Loucy (cell line): ENCODE measurements at regions not wholly inside any gene's neighbourhood (a gene's known extent, or its start where the extent isn't known, plus 50 kb on each side); places are given as distances from the start of the nearest gene placed in this dataset.

ENCODE experiments used
- H2AFZ ChIP-seq: fragments of 200-600 bp; sonication (generic); 2 replicates; pipeline ENCODE4 v1.6.0; 2016; ENCODE audit warnings: antibody characterized with exemption, mild to moderate bottlenecking, low read length, moderate library complexity
- H3F3A ChIP-seq: fragments of 200-600 bp; 2 replicates; pipeline ENCODE4 v1.6.0; 2016; ENCODE audit warnings: antibody characterized with exemption, low read depth, mild to moderate bottlenecking
- H3K27me3 ChIP-seq: fragments of 200-600 bp; sonication (generic); 2 replicates; pipeline ENCODE4 v1.6.1; 2014; ENCODE audit warnings: low read length, mild to moderate bottlenecking; ENCODE audit not compliant: insufficient read depth, poor library complexity, severe bottlenecking
- H3K36me3 ChIP-seq: fragments of 200-600 bp; sonication (generic); 2 replicates; pipeline ENCODE4 v1.6.1; 2016; ENCODE audit warnings: low read length; ENCODE audit not compliant: insufficient read depth
- H3K4me1 ChIP-seq: fragments of 200-600 bp; sonication (generic); 2 replicates; pipeline ENCODE4 v1.5.1; 2014; ENCODE audit warnings: low read length, mild to moderate bottlenecking; ENCODE audit not compliant: insufficient read depth, poor library complexity, severe bottlenecking
- H3K4me2 ChIP-seq: fragments of 200-600 bp; sonication (generic); 2 replicates; pipeline ENCODE4 v1.6.0; 2014; ENCODE audit warnings: antibody characterized with exemption, low read length, low read depth, mild to moderate bottlenecking; ENCODE audit not compliant: poor library complexity, severe bottlenecking
- H3K4me3 ChIP-seq: fragments of 200-600 bp; sonication (generic); 2 replicates; pipeline ENCODE4 v1.5.1; 2014; ENCODE audit warnings: low read length, mild to moderate bottlenecking, mixed read lengths; ENCODE audit not compliant: poor library complexity, severe bottlenecking
- H3K79me2 ChIP-seq: fragments of 200-600 bp; sonication (generic); 2 replicates; pipeline ENCODE4 v1.6.1; 2014; ENCODE audit warnings: low read length; ENCODE audit not compliant: insufficient read depth
- H3K9ac ChIP-seq: fragments of 200-600 bp; sonication (generic); 2 replicates; pipeline ENCODE4 v1.6.0; 2014; ENCODE audit warnings: mild to moderate bottlenecking, low read depth, low read length, moderate library complexity; ENCODE audit not compliant: poor library complexity, severe bottlenecking
- H3K9me2 ChIP-seq: fragments of 200-600 bp; sonication (generic); replicated peaks from 2 replicates; pipeline ENCODE4 v1.6.1; 2016; ENCODE audit warnings: low read depth, low read length, mixed read lengths
- H3K9me3 ChIP-seq: fragments of 200-600 bp; sonication (generic); 2 replicates; pipeline ENCODE4 v1.6.1; 2014; ENCODE audit warnings: mild to moderate bottlenecking, antibody characterized with exemption, low read length, low read depth; ENCODE audit not compliant: insufficient read depth
- H4K20me1 ChIP-seq: fragments of 200-600 bp; sonication (generic); 2 replicates; pipeline ENCODE4 v1.6.0; 2014; ENCODE audit warnings: antibody characterized with exemption, low read length, mild to moderate bottlenecking; ENCODE audit not compliant: insufficient read depth, poor library complexity, severe bottlenecking
- CTCF ChIP-seq: fragments of 200-600 bp; sonication (generic); conservative IDR thresholded peaks from 2 replicates; pipeline ENCODE4 v1.5.1; 2014; ENCODE audit warnings: mild to moderate bottlenecking, antibody characterized with exemption, low read length
- EZH2phosphoT487 ChIP-seq: fragments of 200-600 bp; IDR thresholded peaks from 2 replicates; pipeline ENCODE4 v1.6.1; 2018; ENCODE audit warnings: antibody characterized with exemption, mild to moderate bottlenecking, moderate library complexity, borderline replicate concordance

GRCh38 chr3:8283193-8283592 lies 218.4 kb upstream of the LMCD1 start:
- H3K79me2 ChIP-seq = no peaks in the 10 kb centered on the region
- H3K9me3 ChIP-seq = no peaks in the 10 kb centered on the region
- H3K4me2 ChIP-seq = no peak overlapping the region
- H4K20me1 ChIP-seq = no peaks in the 10 kb centered on the region
- no peak overlapping the region for H2AFZ ChIP-seq
- no peak overlapping the region for H3K4me3 ChIP-seq
- H3F3A ChIP-seq = no peaks in the 10 kb centered on the region
- H3K36me3 ChIP-seq = no peaks in the 10 kb centered on the region
- no peaks in the 10 kb centered on the region for H3K9me2 ChIP-seq
- H3K9ac ChIP-seq = no peak overlapping the region
- TF ChIP-seq CTCF = no peak
- TF ChIP-seq EZH2phosphoT487 = no peak
- no peaks in the 10 kb centered on the region for H3K27me3 ChIP-seq
- no peaks in the 10 kb centered on the region for H3K4me1 ChIP-seq

- Histone ChIP-seq H3K9me2 (no peaks in the 10 kb centered on the region), H2AFZ (no peak overlapping the region), H3K9me3 (no peaks in the 10 kb centered on the region), H3K4me3 (no peak overlapping the region), H3K9ac (no peak overlapping the region), H3K4me2 (no peak overlapping the region), H3F3A (no peaks in the 10 kb centered on the region), H3K27me3 (no peaks in the 10 kb centered on the region), H3K4me1 (no peaks in the 10 kb centered on the region), H3K79me2 (no peaks in the 10 kb centered on the region), H4K20me1 (no peaks in the 10 kb centered on the region), H3K36me3 (no peaks in the 10 kb centered on the region)
- TF ChIP-seq EZH2phosphoT487 (no peak), CTCF (no peak)
Measured at GRCh38 chr3:8286086-8286485, 215.5 kb upstream of the LMCD1 start.

GRCh38 chr3:8286749-8287148 lies 214.9 kb upstream of the LMCD1 start:
- no peaks in the 10 kb centered on the region for H3K79me2 ChIP-seq
- H3K9ac ChIP-seq = no peak overlapping the region
- H4K20me1 ChIP-seq = no peaks in the 10 kb centered on the region
- no peak overlapping the region for H3K4me2 ChIP-seq
- no peak overlapping the region for H2AFZ ChIP-seq
- no peak overlapping the region for H3K4me3 ChIP-seq
- no peaks in the 10 kb centered on the region for H3K27me3 ChIP-seq
- H3F3A ChIP-seq = no peaks in the 10 kb centered on the region
- no peaks in the 10 kb centered on the region for H3K36me3 ChIP-seq
- H3K4me1 ChIP-seq = no peaks in the 10 kb centered on the region
- no peaks in the 10 kb centered on the region for H3K9me3 ChIP-seq
- TF ChIP-seq EZH2phosphoT487 (no peak), CTCF (no peak)
- H3K9me2 ChIP-seq = no peaks in the 10 kb centered on the region
